SH-SY5Y (cell line): ENCODE measurements at regions not wholly inside any gene's neighbourhood (a gene's known extent, or its start where the extent isn't known, plus 50 kb on each side); places are given as distances from the start of the nearest gene placed in this dataset.

Experiments used
- GATA2 ChIP-seq: IDR thresholded peaks from 2 replicates; pipeline ENCODE4 v1.6.1; 2011; ENCODE audit warnings: mild to moderate bottlenecking, low read depth, low read length
- GATA3 ChIP-seq: IDR thresholded peaks from 2 replicates; pipeline ENCODE4 v1.6.1; 2011; ENCODE audit warnings: low read depth, mild to moderate bottlenecking, low read length, moderate library complexity

DNA sequence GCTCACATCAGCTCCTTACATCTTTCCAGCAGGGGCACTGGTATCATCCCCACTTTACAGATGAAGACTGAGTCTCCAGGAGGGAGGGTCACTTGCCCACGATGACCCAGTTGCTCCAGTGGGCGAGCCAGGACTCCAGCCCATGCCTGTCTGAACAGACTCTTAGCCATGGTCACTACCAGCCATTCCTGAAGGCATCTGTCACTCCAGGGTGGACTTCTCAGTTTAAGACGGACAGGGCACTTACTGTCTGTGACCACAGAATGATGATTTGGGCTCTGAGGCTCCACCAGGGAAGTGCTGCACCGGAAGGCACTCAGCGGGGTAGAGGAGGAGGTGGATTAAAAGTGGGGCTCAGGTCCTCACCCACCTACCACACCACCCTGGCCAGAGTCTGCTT lies 104.0 kb upstream of the SLC6A6 start:
- TF ChIP-seq GATA3 (no peak), GATA2 (no peak)
